ENCODE measurements at regions not wholly inside any gene's neighbourhood (a gene's known extent, or its start where the extent isn't known, plus 50 kb on each side); places are given as distances from the start of the nearest gene placed in this dataset.

- no peak for TF ChIP-seq POLR2AphosphoS5 (IDR thresholded peaks at IDR 0.05)
- no peak for TF ChIP-seq CTCF (IDR thresholded peaks at IDR 0.05)
- no peak for TF ChIP-seq POLR2A (IDR thresholded peaks at IDR 0.05; ENCODE audit: low read depth)
Observed at GRCh38 chr16:51892293-51893007, 654.5 kb downstream of the TOX3 start.
